ENCODE measurements at regions not wholly inside any gene's neighbourhood (a gene's known extent, or its start where the extent isn't known, plus 50 kb on each side); places are given as distances from the start of the nearest gene placed in this dataset.

- TF ChIP-seq, protein P1, sequence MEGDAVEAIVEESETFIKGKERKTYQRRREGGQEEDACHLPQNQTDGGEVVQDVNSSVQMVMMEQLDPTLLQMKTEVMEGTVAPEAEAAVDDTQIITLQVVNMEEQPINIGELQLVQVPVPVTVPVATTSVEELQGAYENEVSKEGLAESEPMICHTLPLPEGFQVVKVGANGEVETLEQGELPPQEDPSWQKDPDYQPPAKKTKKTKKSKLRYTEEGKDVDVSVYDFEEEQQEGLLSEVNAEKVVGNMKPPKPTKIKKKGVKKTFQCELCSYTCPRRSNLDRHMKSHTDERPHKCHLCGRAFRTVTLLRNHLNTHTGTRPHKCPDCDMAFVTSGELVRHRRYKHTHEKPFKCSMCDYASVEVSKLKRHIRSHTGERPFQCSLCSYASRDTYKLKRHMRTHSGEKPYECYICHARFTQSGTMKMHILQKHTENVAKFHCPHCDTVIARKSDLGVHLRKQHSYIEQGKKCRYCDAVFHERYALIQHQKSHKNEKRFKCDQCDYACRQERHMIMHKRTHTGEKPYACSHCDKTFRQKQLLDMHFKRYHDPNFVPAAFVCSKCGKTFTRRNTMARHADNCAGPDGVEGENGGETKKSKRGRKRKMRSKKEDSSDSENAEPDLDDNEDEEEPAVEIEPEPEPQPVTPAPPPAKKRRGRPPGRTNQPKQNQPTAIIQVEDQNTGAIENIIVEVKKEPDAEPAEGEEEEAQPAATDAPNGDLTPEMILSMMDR (IDR thresholded peaks at IDR 0.05): no peak
Observed at GRCh38 chr10:81817596-81818170, 57.3 kb upstream of the NRG3 start.

- TF ChIP-seq, protein P1 (IDR thresholded peaks at IDR 0.05): peak; percentile 55
Observed at GRCh38 chr10:81820418-81820817, 54.6 kb upstream of the NRG3 start.

All from LNCAP (cell line).